Dedifferentiated amniotic fluid mesenchymal stem cell (primary cell): ENCODE measurements at regions not wholly inside any gene's neighbourhood (a gene's known extent, or its start where the extent isn't known, plus 50 kb on each side); places are given as distances from the start of the nearest gene placed in this dataset.

Source experiments
- DNase-seq: peaks from one replicate; pipeline ENCODE4 v3.0.0-alpha.2; 2016; ENCODE audit errors: extremely low spot score

- DNase-seq = peak; percentile 24
Observed at GRCh38 chr4:89599026-89599425, 237.9 kb downstream of the SNCA start.

GRCh38 chr4:89598602-89599001, 238.4 kb downstream of the SNCA start:
- DNase-seq = no peak

- no peak for DNase-seq
Observed at GRCh38 chr4:89595125-89595789, 241.7 kb downstream of the SNCA start.

GRCh38 chr4:89590128-89590527, 246.8 kb downstream of the SNCA start:
- no peak for DNase-seq

- no peak for DNase-seq
Observed at GRCh38 chr4:89588421-89588820, 248.5 kb downstream of the SNCA start.

- DNase-seq = no peak
Observed at GRCh38 chr4:89587364-89587763, 249.6 kb downstream of the SNCA start.

- DNase-seq = no peak
Observed at GRCh38 chr4:89586864-89587263, 250.1 kb downstream of the SNCA start.

GRCh38 chr4:89586318-89586717, 250.6 kb downstream of the SNCA start:
- no peak for DNase-seq

GRCh38 chr4:89582756-89583505, 254.0 kb downstream of the SNCA start:
- DNase-seq = no peak

GRCh38 chr4:89579771-89580170, 257.2 kb downstream of the SNCA start:
- DNase-seq = no peak

- DNase-seq = no peak
Observed at GRCh38 chr4:89576246-89576645, 260.7 kb downstream of the SNCA start.

GRCh38 chr4:89575840-89576239, 261.1 kb downstream of the SNCA start:
- no peak for DNase-seq

GRCh38 chr4:89574176-89574575, 262.8 kb downstream of the SNCA start:
- DNase-seq = no peak

GRCh38 chr4:89573656-89574055, 263.3 kb downstream of the SNCA start:
- no peak for DNase-seq

- no peak for DNase-seq
Observed at GRCh38 chr4:89572224-89572858, 264.6 kb downstream of the SNCA start.

- no peak for DNase-seq
Observed at GRCh38 chr4:89570931-89571330, 263.3 kb upstream of the GPRIN3 start.

GRCh38 chr4:89567936-89568335, 260.3 kb upstream of the GPRIN3 start:
- DNase-seq = no peak

- DNase-seq = no peak
Observed at GRCh38 chr4:89563431-89563830, 255.8 kb upstream of the GPRIN3 start.

GRCh38 chr4:89562746-89563145, 255.1 kb upstream of the GPRIN3 start:
- DNase-seq = no peak

GRCh38 chr4:89561048-89561447, 253.4 kb upstream of the GPRIN3 start:
- no peak for DNase-seq

GRCh38 chr4:89558147-89558546, 250.5 kb upstream of the GPRIN3 start:
- DNase-seq = no peak

GRCh38 chr4:89556601-89557305, 249.2 kb upstream of the GPRIN3 start:
- no peak for DNase-seq
